ENCODE measurements at regions not wholly inside any gene's neighbourhood (a gene's known extent, or its start where the extent isn't known, plus 50 kb on each side); places are given as distances from the start of the nearest gene placed in this dataset.

- TF ChIP-seq CTCF (conservative IDR thresholded peaks at IDR 0.05 in 1 of 2, IDR thresholded peaks at IDR 0.05 in 1 of 2; ENCODE audit: extremely low read depth in 1 of 2, insufficient read depth in 1 of 2, low read depth in 1 of 2, low read length in 2 of 2) (no peak), EZH2 (IDR thresholded peaks at IDR 0.05; ENCODE audit: borderline replicate concordance, low read length) (no peak)
These were observed 427.1 kb downstream of the RND3 start for GRCh38 chr2:150060341-150060740.
